Erythroblast (primary cell): ENCODE measurements at regions not wholly inside any gene's neighbourhood (a gene's known extent, or its start where the extent isn't known, plus 50 kb on each side); places are given as distances from the start of the nearest gene placed in this dataset.

Source experiments
- GATA1 ChIP-seq: IDR thresholded peaks from 2 replicates; pipeline ENCODE4 v1.6.1; 2011; ENCODE audit warnings: low read depth, mild to moderate bottlenecking, control low read depth, low read length, moderate library complexity
- POLR2A ChIP-seq: IDR thresholded peaks from 2 replicates; pipeline ENCODE4 v1.6.1; 2011; ENCODE audit warnings: mild to moderate bottlenecking, low read length

DNA sequence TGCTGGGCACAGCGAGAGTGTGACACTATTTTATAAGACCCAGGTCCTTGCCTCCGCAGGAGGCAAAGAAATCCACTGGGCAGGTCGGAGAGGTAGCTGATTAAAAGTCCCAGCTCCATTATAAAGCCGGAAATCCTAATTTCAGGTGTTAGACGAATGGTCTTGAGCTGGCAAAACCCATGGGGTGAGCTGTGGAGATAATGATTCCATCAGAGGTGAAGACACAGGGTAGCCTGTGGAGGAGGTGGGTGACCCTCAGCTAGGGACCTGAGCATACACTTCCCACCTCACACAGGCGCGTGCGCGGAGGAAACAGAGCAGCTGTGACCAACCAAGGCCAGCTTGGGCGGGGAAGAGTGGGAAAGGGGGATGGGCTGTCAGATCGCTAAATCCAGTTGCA, 201.7 kb upstream of the CXCR4 start:
- TF ChIP-seq POLR2A (no peak), GATA1 (no peak)
